HepG2 (cell line): ENCODE measurements at regions not wholly inside any gene's neighbourhood (a gene's known extent, or its start where the extent isn't known, plus 50 kb on each side); places are given as distances from the start of the nearest gene placed in this dataset.

Experiments
- FOXM1 ChIP-seq: sonication (generic); formaldehyde crosslinking; IDR thresholded peaks from 2 replicates; pipeline ENCODE4 v1.5.0; 2020; ENCODE audit warnings: missing genetic modification reagents
- HDAC2 ChIP-seq: sonication (generic); formaldehyde crosslinking; IDR thresholded peaks from 2 replicates; pipeline ENCODE4 v1.4.0; 2020; ENCODE audit warnings: missing genetic modification reagents
- POLR2A ChIP-seq, 2 experiments: IDR thresholded peaks; 2 replicates each; pipeline ENCODE4 v1.6.1; 2011; ENCODE audit warnings: low read depth in 2 of 2, low read length in 2 of 2, mild to moderate bottlenecking in 1 of 2, moderate library complexity in 1 of 2; ENCODE audit not compliant: insufficient read depth in 1 of 2
- SMC3 ChIP-seq: IDR thresholded peaks from 2 replicates; pipeline ENCODE4 v1.6.1; 2011; ENCODE audit warnings: low read length, improper control_type of control experiment
- SSRP1 ChIP-seq: IDR thresholded peaks from 2 replicates; pipeline ENCODE4 v1.6.1; 2016; ENCODE audit warnings: control low read depth
- TCF12 ChIP-seq, 2 experiments: fragments of 450-650 bp in 1 of 2; sonication (generic) in 1 of 2; formaldehyde crosslinking in 1 of 2; IDR thresholded peaks; 2 replicates each; pipeline versions ENCODE4 v1.6.1 to v1.8.0; 2017 to 2022; ENCODE audit warnings: antibody characterized with exemption in 1 of 2, mild to moderate bottlenecking in 1 of 2, missing genetic modification reagents in 1 of 2, moderate library complexity in 1 of 2
- ZNF549 ChIP-seq: sonication (generic); formaldehyde crosslinking; IDR thresholded peaks from 2 replicates; pipeline ENCODE4 v1.5.0; 2020; ENCODE audit warnings: missing genetic modification reagents
- ZNF850 ChIP-seq: sonication (generic); formaldehyde crosslinking; conservative IDR thresholded peaks from 2 replicates; pipeline ENCODE4 v1.9.0; 2021; ENCODE audit warnings: mild to moderate bottlenecking, missing genetic modification reagents
- TF ChIP-seq, protein P1 (sequence below): sonication (generic); formaldehyde crosslinking; IDR thresholded peaks from 2 replicates; pipeline ENCODE4 v1.5.0; 2020; ENCODE audit warnings: mild to moderate bottlenecking, missing genetic modification reagents, moderate library complexity
- TF ChIP-seq, protein P2 (sequence below): sonication (generic); formaldehyde crosslinking; IDR thresholded peaks from 2 replicates; pipeline ENCODE4 v1.4.0; 2020; ENCODE audit warnings: mild to moderate bottlenecking, missing genetic modification reagents

DNA sequence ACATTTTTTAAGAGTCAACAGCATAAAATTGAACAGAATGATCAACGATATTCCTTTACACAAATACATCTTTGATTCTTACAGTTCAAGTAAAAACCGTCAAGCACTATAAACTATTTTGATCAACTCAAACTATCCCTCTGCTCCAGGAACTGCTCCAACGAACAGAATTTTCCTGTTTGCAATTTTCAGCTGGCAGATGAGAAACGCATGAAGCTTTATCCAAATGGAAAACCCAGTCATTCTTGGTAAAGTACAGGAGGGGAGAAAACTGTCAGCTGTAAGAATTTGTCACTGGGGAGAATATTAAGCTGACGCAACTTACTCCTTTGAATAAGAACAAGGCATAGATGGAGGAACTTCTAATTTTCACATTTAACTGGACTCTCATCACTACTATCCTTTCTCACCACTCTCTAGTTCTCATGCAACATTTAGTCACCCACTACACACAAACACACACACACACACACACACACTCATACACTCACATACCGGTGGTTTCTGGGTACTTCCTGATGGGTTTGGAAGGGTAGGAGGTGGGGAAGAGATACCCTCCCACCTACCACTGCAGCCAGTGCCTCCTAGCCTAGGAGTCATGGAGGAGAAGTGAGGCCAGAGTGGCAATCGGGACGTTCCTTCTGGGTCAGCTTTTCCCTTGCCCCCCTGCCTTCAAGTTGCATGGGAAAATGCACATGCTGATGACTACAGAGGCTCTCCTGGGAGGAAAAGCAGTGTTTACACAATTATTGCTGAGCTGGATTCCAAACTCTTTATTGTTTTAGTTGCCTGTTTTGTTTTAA, 54.0 kb upstream of the SPATS2L start:
- TF ChIP-seq, protein P1, sequence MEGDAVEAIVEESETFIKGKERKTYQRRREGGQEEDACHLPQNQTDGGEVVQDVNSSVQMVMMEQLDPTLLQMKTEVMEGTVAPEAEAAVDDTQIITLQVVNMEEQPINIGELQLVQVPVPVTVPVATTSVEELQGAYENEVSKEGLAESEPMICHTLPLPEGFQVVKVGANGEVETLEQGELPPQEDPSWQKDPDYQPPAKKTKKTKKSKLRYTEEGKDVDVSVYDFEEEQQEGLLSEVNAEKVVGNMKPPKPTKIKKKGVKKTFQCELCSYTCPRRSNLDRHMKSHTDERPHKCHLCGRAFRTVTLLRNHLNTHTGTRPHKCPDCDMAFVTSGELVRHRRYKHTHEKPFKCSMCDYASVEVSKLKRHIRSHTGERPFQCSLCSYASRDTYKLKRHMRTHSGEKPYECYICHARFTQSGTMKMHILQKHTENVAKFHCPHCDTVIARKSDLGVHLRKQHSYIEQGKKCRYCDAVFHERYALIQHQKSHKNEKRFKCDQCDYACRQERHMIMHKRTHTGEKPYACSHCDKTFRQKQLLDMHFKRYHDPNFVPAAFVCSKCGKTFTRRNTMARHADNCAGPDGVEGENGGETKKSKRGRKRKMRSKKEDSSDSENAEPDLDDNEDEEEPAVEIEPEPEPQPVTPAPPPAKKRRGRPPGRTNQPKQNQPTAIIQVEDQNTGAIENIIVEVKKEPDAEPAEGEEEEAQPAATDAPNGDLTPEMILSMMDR: no peak
- TF ChIP-seq POLR2A (IDR thresholded peaks at IDR 0.05; ENCODE audit: insufficient read depth in 1 of 2, low read depth in 2 of 2, low read length in 2 of 2) (no peak), ZNF549 (no peak), SMC3 (no peak), SSRP1 (CRISPR knock-in tag) (no peak), TCF12 (IDR thresholded peaks at IDR 0.05) (no peak), TCF12 (CRISPR knock-in tag; IDR thresholded peaks at IDR 0.05) (no peak), FOXM1 (CRISPR knock-in tag) (no peak), ZNF850 (CRISPR knock-in tag) (no peak), HDAC2 (CRISPR knock-in tag) (no peak)
- TF ChIP-seq, protein P2, sequence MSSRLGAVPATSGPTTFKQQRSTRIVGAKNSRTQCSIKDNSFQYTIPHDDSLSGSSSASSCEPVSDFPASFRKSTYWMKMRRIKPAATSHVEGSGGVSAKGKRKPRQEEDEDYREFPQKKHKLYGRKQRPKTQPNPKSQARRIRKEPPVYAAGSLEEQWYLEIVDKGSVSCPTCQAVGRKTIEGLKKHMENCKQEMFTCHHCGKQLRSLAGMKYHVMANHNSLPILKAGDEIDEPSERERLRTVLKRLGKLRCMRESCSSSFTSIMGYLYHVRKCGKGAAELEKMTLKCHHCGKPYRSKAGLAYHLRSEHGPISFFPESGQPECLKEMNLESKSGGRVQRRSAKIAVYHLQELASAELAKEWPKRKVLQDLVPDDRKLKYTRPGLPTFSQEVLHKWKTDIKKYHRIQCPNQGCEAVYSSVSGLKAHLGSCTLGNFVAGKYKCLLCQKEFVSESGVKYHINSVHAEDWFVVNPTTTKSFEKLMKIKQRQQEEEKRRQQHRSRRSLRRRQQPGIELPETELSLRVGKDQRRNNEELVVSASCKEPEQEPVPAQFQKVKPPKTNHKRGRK (CRISPR knock-in tag): no peak
